Hepatocyte (in vitro differentiated cells): ENCODE measurements at regions not wholly inside any gene's neighbourhood (a gene's known extent, or its start where the extent isn't known, plus 50 kb on each side); places are given as distances from the start of the nearest gene placed in this dataset.

Experiments used
- CTCF ChIP-seq: fragments of 200-600 bp; sonication (generic); IDR thresholded peaks from 2 replicates; pipeline ENCODE4 v1.5.1; 2016; ENCODE audit warnings: antibody characterized with exemption, mild to moderate bottlenecking; ENCODE audit not compliant: poor library complexity
- EZH2 ChIP-seq: fragments of 200-600 bp; sonication (generic); IDR thresholded peaks from 2 replicates; pipeline ENCODE4 v1.6.1; 2016; ENCODE audit warnings: antibody characterized with exemption, mild to moderate bottlenecking, borderline replicate concordance
- EZH2phosphoT487 ChIP-seq: fragments of 200-600 bp; sonication (generic); IDR thresholded peaks from one replicate; pipeline ENCODE4 v1.6.1; 2018; ENCODE audit warnings: antibody characterized with exemption, mild to moderate bottlenecking, low read depth, moderate library complexity; ENCODE audit not compliant: unreplicated experiment, severe bottlenecking

- TF ChIP-seq CTCF (no peak), EZH2 (no peak), EZH2phosphoT487 (no peak)
These were observed 491.8 kb downstream of the CD109 start for GRCh38 chr6:74187811-74188210.
